Breast epithelium (tissue), 3 donors: ENCODE measurements at regions not wholly inside any gene's neighbourhood (a gene's known extent, or its start where the extent isn't known, plus 50 kb on each side); places are given as distances from the start of the nearest gene placed in this dataset.

ENCODE experiments used
- CTCF ChIP-seq, 3 donors: fragments of 450-650 bp; IDR thresholded peaks; one replicate each; pipeline ENCODE4 v1.5.1; 2016 to 2017; ENCODE audit warnings: antibody characterized with exemption in 3 of 3, mild to moderate bottlenecking in 3 of 3, moderate library complexity in 3 of 3
- POLR2A ChIP-seq: fragments of 450-650 bp; IDR thresholded peaks from one replicate; pipeline ENCODE4 v1.6.1; 2016; ENCODE audit warnings: antibody characterized with exemption, mild to moderate bottlenecking, moderate library complexity
- POLR2AphosphoS5 ChIP-seq, 3 donors: sonication (generic); formaldehyde crosslinking; IDR thresholded peaks; one replicate each; pipeline ENCODE4 v1.6.1; 2017; ENCODE audit warnings: antibody characterized with exemption in 3 of 3

GRCh38 chr16:54462151-54462651, 175.6 kb upstream of the IRX3 start:
- TF ChIP-seq POLR2AphosphoS5 (IDR thresholded peaks at IDR 0.05) (no peak), CTCF (IDR thresholded peaks at IDR 0.05) (no peak), POLR2A (no peak)
